OCI-LY7 (cell line): ENCODE measurements at regions not wholly inside any gene's neighbourhood (a gene's known extent, or its start where the extent isn't known, plus 50 kb on each side); places are given as distances from the start of the nearest gene placed in this dataset.

Source experiments
- BruUV-seq: library from RNA; stranded (reverse); fragments of 400-500 nt; replicated peaks from 2 replicates; lab custom pipeline; 2021; lab: Mats Ljungman, UMichigan
- CTCF ChIA-PET: fragments of 300-600 bp; sonication (Branson Sonifier 250); formaldehyde crosslinking; loops from one replicate; lab custom pipeline; 2022; ENCODE audit warnings: antibody characterized with exemption; ENCODE audit not compliant: unreplicated experiment; lab: Charles Lee
- POLR2A ChIA-PET: fragments of 300-600 bp; sonication (Branson Sonifier 250); formaldehyde crosslinking; loops from one replicate; lab custom pipeline; 2022; ENCODE audit warnings: antibody characterized with exemption; lab: Charles Lee
- DNase-seq: peaks from one replicate; pipeline ENCODE4 v3.0.0-alpha.2; 2015; ENCODE audit warnings: low spot score
- H2AFZ ChIP-seq: fragments of 200-600 bp; sonication (generic), shearing (Covaris generic); 2 replicates; pipeline ENCODE4 v1.6.1; 2014; ENCODE audit warnings: mild to moderate bottlenecking, antibody characterized with exemption, low read length, moderate library complexity
- H3K27ac ChIP-seq: fragments of 200-600 bp; sonication (generic); 2 replicates; pipeline ENCODE4 v1.5.1; 2014; ENCODE audit warnings: mixed run types, low read depth, mild to moderate bottlenecking, moderate library complexity, low read length, inconsistent platforms; ENCODE audit not compliant: poor library complexity, severe bottlenecking
- H3K36me3 ChIP-seq: fragments of 200-600 bp; sonication (generic); 2 replicates; pipeline ENCODE4 v1.6.1; 2014; ENCODE audit warnings: mild to moderate bottlenecking, antibody characterized with exemption, low read length, moderate library complexity, mixed read lengths; ENCODE audit not compliant: insufficient read depth
- H3K4me1 ChIP-seq: fragments of 200-600 bp; sonication (generic); 2 replicates; pipeline ENCODE4 v1.5.1; 2014; ENCODE audit warnings: mild to moderate bottlenecking, low read length; ENCODE audit not compliant: insufficient read depth, poor library complexity, severe bottlenecking
- H3K4me2 ChIP-seq: fragments of 200-600 bp; sonication (generic); 2 replicates; pipeline ENCODE4 v1.6.1; 2014; ENCODE audit warnings: mild to moderate bottlenecking, low read length
- H3K4me3 ChIP-seq: fragments of 200-600 bp; sonication (generic); 2 replicates; pipeline ENCODE4 v1.5.1; 2014; ENCODE audit warnings: mild to moderate bottlenecking, low read depth, low read length; ENCODE audit not compliant: poor library complexity, severe bottlenecking
- H3K79me2 ChIP-seq: fragments of 200-600 bp; sonication (generic); 2 replicates; pipeline ENCODE4 v1.6.1; 2016; ENCODE audit warnings: low read depth, mild to moderate bottlenecking, low read length, moderate library complexity, mixed read lengths; ENCODE audit not compliant: insufficient read depth
- H3K9me2 ChIP-seq: fragments of 200-600 bp; sonication (generic); 2 replicates; pipeline ENCODE4 v1.6.1; 2016; ENCODE audit warnings: mild to moderate bottlenecking, low read length, mixed read lengths; ENCODE audit not compliant: insufficient read depth
- H3K9me3 ChIP-seq: fragments of 200-600 bp; sonication (generic); 2 replicates; pipeline ENCODE4 v1.6.1; 2014; ENCODE audit warnings: mild to moderate bottlenecking, mixed run types, low read length, mixed read lengths
- H4K20me1 ChIP-seq: fragments of 200-600 bp; sonication (generic); 2 replicates; pipeline ENCODE4 v1.6.1; 2014; ENCODE audit warnings: mild to moderate bottlenecking, antibody characterized with exemption, low read length, moderate library complexity, mixed read lengths; ENCODE audit not compliant: insufficient read depth
- CTCF ChIP-seq: fragments of 200-600 bp; sonication (generic); conservative IDR thresholded peaks from 2 replicates; pipeline ENCODE4 v1.5.1; 2014; ENCODE audit warnings: mild to moderate bottlenecking, antibody characterized with exemption, low read length, moderate library complexity, mixed read lengths
- EZH2phosphoT487 ChIP-seq: fragments of 200-600 bp; sonication (generic); IDR thresholded peaks from 2 replicates; pipeline ENCODE4 v1.6.1; 2018; ENCODE audit warnings: low read depth, borderline replicate concordance, mild to moderate bottlenecking, mixed run types, antibody characterized with exemption, low read length, moderate library complexity, mixed read lengths
- intact Hi-C: fragments of 100-400 bp; cut with micrococcal nuclease; formaldehyde crosslinking; loops from one replicate; pipeline ENCODE4 v1.10.0; 2022; ENCODE audit not compliant: unreplicated experiment

- H4K20me1 ChIP-seq: no peaks in the 10 kb centered on the region
- no peaks in the 10 kb centered on the region for H3K9me2 ChIP-seq
- H3K9me3 ChIP-seq: peaks cover 16% of the 10 kb centered on the region
- TF ChIP-seq CTCF (no peak), EZH2phosphoT487 (no peak)
- intact Hi-C loops: no loop called here
- no peak overlapping the region for H3K27ac ChIP-seq
- H3K79me2 ChIP-seq: no peaks in the 10 kb centered on the region
- H3K4me3 ChIP-seq: no peak overlapping the region
- H3K36me3 ChIP-seq: no peaks in the 10 kb centered on the region
- BruUV-seq: no TSS peak
- no peak overlapping the region for H2AFZ ChIP-seq
- no peaks in the 10 kb centered on the region for H3K4me1 ChIP-seq
- POLR2A ChIA-PET: no interaction called here
- no peak overlapping the region for H3K4me2 ChIP-seq
- peak; percentile 13 for DNase-seq
- CTCF ChIA-PET: no interaction called here
These were observed 70.9 kb upstream of the MSX1 start for GRCh38 chr4:4788573-4788972.

DNA sequence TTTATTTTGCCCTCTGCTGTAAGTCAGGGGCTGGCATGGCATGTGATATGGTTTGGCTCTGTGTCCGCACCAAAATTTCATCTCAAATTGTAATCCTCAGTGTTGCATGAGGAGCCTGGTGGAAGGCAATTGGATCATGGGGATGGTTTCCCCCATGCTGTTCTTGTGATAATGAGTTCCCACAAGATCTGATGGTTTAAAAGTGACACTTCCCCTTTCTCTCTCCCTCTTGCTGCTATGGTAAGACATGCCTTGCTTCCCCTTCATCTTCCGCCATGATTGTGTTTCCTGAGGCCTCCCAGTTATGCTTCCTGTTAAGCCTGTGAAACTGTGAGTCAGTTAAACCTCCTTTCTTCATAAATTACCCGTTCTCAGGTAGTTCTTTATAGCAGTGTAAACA lies 72.0 kb upstream of the MSX1 start:
- CTCF ChIA-PET: no interaction called here
- H3K27ac ChIP-seq: no peak overlapping the region
- H2AFZ ChIP-seq: no peak overlapping the region
- H3K4me1 ChIP-seq: no peaks in the 10 kb centered on the region
- no peaks in the 10 kb centered on the region for H3K79me2 ChIP-seq
- no peak overlapping the region for H3K4me3 ChIP-seq
- TF ChIP-seq CTCF: no peak
- TF ChIP-seq EZH2phosphoT487: no peak
- intact Hi-C loops: no loop called here
- no peaks in the 10 kb centered on the region for H3K36me3 ChIP-seq
- no peak overlapping the region for H3K4me2 ChIP-seq
- peak; percentile 16 for DNase-seq
- BruUV-seq: no TSS peak
- POLR2A ChIA-PET: no interaction called here
- H3K9me2 ChIP-seq: no peaks in the 10 kb centered on the region
- H4K20me1 ChIP-seq: no peaks in the 10 kb centered on the region
- H3K9me3 ChIP-seq: peaks cover 16% of the 10 kb centered on the region

DNA sequence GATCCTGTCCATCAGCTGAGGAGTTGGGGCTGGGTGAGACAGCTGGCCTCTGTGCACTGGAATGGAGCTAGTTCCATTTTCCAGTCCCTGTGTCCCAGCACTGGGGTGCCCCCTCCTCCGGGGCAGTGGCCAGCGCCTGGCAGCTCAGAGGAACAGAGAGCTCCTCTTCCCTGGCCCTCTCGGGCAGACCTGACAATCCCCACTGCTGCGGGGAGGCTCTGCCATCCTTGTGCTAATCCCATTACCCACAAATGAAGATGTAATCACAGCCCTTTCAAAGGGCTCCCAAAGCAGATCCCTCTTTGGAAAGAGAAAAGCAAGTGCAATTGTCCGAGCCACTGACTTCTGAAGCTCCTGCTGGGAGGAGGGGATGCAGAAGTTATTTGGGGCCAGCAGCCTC lies 75.1 kb upstream of the MSX1 start:
- no peak overlapping the region for H2AFZ ChIP-seq
- DNase-seq: no peak
- ChIA-PET CTCF (interaction anchor here (0.6 kb wide), 1 partner anchor 513 kb away, joined by 3 read pairs; no protein-coding TSS in a partner anchor), POLR2A (interaction anchor here (0.7 to 1.1 kb wide), 2 partner anchors 11 to 20 kb away, joined by 3 read pairs; no protein-coding TSS in a partner anchor)
- BruUV-seq: no TSS peak
- no peaks in the 10 kb centered on the region for H3K9me2 ChIP-seq
- peaks cover 16% of the 10 kb centered on the region for H3K9me3 ChIP-seq
- no peak overlapping the region for H3K4me2 ChIP-seq
- no peaks in the 10 kb centered on the region for H4K20me1 ChIP-seq
- H3K27ac ChIP-seq: no peak overlapping the region
- no peaks in the 10 kb centered on the region for H3K4me1 ChIP-seq
- intact Hi-C loops: no loop called here
- H3K4me3 ChIP-seq: no peak overlapping the region
- H3K36me3 ChIP-seq: no peaks in the 10 kb centered on the region
- H3K79me2 ChIP-seq: no peaks in the 10 kb centered on the region
- no peak for TF ChIP-seq EZH2phosphoT487
